ENCODE measurements at regions not wholly inside any gene's neighbourhood (a gene's known extent, or its start where the extent isn't known, plus 50 kb on each side); places are given as distances from the start of the nearest gene placed in this dataset.
"Not testable (repeated sequence)": the region's sequence is repeated elsewhere in the genome, so short reads cannot be mapped to it uniquely, and the experiment has no call there.

- H3K4me3 ChIP-seq (ENCODE audit: low read depth in 1 of 5, low read length in 5 of 5); H3K27me3 ChIP-seq (ENCODE audit: control insufficient read depth in 5 of 5, insufficient read depth in 4 of 5, low read length in 5 of 5); H3K4me1 ChIP-seq (ENCODE audit: control insufficient read depth in 5 of 5, insufficient read depth in 5 of 5, low read length in 5 of 5); H3K36me3 ChIP-seq (ENCODE audit: control insufficient read depth in 5 of 5, insufficient read depth in 5 of 5, low read length in 5 of 5); H3K9me3 ChIP-seq (ENCODE audit: control insufficient read depth in 5 of 5, low read length in 5 of 5); H3K9ac ChIP-seq (ENCODE audit: low read length in 5 of 5); H3K27ac ChIP-seq (ENCODE audit: low read depth, low read length): not testable (repeated sequence)
Measured at GRCh38 chr21:36621794-36622193, 77.1 kb upstream of the SIM2 start.

GRCh38 chr21:36624105-36624504, 74.8 kb upstream of the SIM2 start:
- Histone ChIP-seq H3K27ac (ENCODE audit: low read depth, low read length) (no peak overlapping the region), H3K36me3 (ENCODE audit: control insufficient read depth in 5 of 5, insufficient read depth in 5 of 5, low read length in 5 of 5) (no peaks in the 10 kb centered on the region), H3K9me3 (ENCODE audit: control insufficient read depth in 5 of 5, low read length in 5 of 5) (peaks cover 0 to 4% (median 2%) of the 10 kb centered on the region in 5 donors), H3K27me3 (ENCODE audit: control insufficient read depth in 5 of 5, insufficient read depth in 4 of 5, low read length in 5 of 5) (peaks cover 6 to 21% (median 17%) of the 10 kb centered on the region in 5 donors), H3K4me3 (ENCODE audit: low read depth in 1 of 5, low read length in 5 of 5) (no peak overlapping the region), H3K4me1 (ENCODE audit: control insufficient read depth in 5 of 5, insufficient read depth in 5 of 5, low read length in 5 of 5) (no peaks in the 10 kb centered on the region), H3K9ac (ENCODE audit: low read length in 5 of 5) (no peak overlapping the region)

- Histone ChIP-seq H3K36me3 (ENCODE audit: control insufficient read depth in 5 of 5, insufficient read depth in 5 of 5, low read length in 5 of 5) (no peaks in the 10 kb centered on the region), H3K9me3 (ENCODE audit: control insufficient read depth in 5 of 5, low read length in 5 of 5) (peaks cover 0 to 4% (median 2%) of the 10 kb centered on the region in 5 donors), H3K27me3 (ENCODE audit: control insufficient read depth in 5 of 5, insufficient read depth in 4 of 5, low read length in 5 of 5) (peaks cover 8 to 27% (median 22%) of the 10 kb centered on the region in 5 donors), H3K9ac (ENCODE audit: low read length in 5 of 5) (no peak overlapping the region), H3K27ac (ENCODE audit: low read depth, low read length) (no peak overlapping the region), H3K4me3 (ENCODE audit: low read depth in 1 of 5, low read length in 5 of 5) (no peak overlapping the region), H3K4me1 (ENCODE audit: control insufficient read depth in 5 of 5, insufficient read depth in 5 of 5, low read length in 5 of 5) (no peaks in the 10 kb centered on the region)
Measured at GRCh38 chr21:36626791-36627190, 72.1 kb upstream of the SIM2 start.

- Histone ChIP-seq H3K9me3 (ENCODE audit: control insufficient read depth in 5 of 5, low read length in 5 of 5) (peaks cover 0 to 4% (median 2%) of the 10 kb centered on the region in 5 donors), H3K4me1 (ENCODE audit: control insufficient read depth in 5 of 5, insufficient read depth in 5 of 5, low read length in 5 of 5) (no peaks in the 10 kb centered on the region), H3K27me3 (ENCODE audit: control insufficient read depth in 5 of 5, insufficient read depth in 4 of 5, low read length in 5 of 5) (peaks cover 11 to 27% (median 22%) of the 10 kb centered on the region in 5 donors), H3K9ac (ENCODE audit: low read length in 5 of 5) (no peak overlapping the region), H3K36me3 (ENCODE audit: control insufficient read depth in 5 of 5, insufficient read depth in 5 of 5, low read length in 5 of 5) (no peaks in the 10 kb centered on the region), H3K27ac (ENCODE audit: low read depth, low read length) (no peak overlapping the region), H3K4me3 (ENCODE audit: low read depth in 1 of 5, low read length in 5 of 5) (no peak overlapping the region)
Measured at GRCh38 chr21:36627242-36627641, 71.7 kb upstream of the SIM2 start.

- Histone ChIP-seq H3K4me3 (ENCODE audit: low read depth in 1 of 5, low read length in 5 of 5) (no peak overlapping the region), H3K9ac (ENCODE audit: low read length in 5 of 5) (no peak overlapping the region), H3K27ac (ENCODE audit: low read depth, low read length) (no peak overlapping the region), H3K27me3 (ENCODE audit: control insufficient read depth in 5 of 5, insufficient read depth in 4 of 5, low read length in 5 of 5) (peaks cover 11 to 27% (median 22%) of the 10 kb centered on the region in 5 donors), H3K9me3 (ENCODE audit: control insufficient read depth in 5 of 5, low read length in 5 of 5) (peaks cover 0 to 4% (median 2%) of the 10 kb centered on the region in 5 donors), H3K36me3 (ENCODE audit: control insufficient read depth in 5 of 5, insufficient read depth in 5 of 5, low read length in 5 of 5) (no peaks in the 10 kb centered on the region), H3K4me1 (ENCODE audit: control insufficient read depth in 5 of 5, insufficient read depth in 5 of 5, low read length in 5 of 5) (no peaks in the 10 kb centered on the region)
Measured at GRCh38 chr21:36628106-36628505, 70.8 kb upstream of the SIM2 start.

- H3K27ac ChIP-seq (ENCODE audit: low read depth, low read length): no peak overlapping the region
- peaks cover 8 to 27% (median 22%) of the 10 kb centered on the region in 5 donors for H3K27me3 ChIP-seq (ENCODE audit: control insufficient read depth in 5 of 5, insufficient read depth in 4 of 5, low read length in 5 of 5)
- no peak overlapping the region for H3K9ac ChIP-seq (ENCODE audit: low read length in 5 of 5)
- H3K36me3 ChIP-seq (ENCODE audit: control insufficient read depth in 5 of 5, insufficient read depth in 5 of 5, low read length in 5 of 5): no peaks in the 10 kb centered on the region
- no peaks in the 10 kb centered on the region for H3K4me1 ChIP-seq (ENCODE audit: control insufficient read depth in 5 of 5, insufficient read depth in 5 of 5, low read length in 5 of 5)
- no peak overlapping the region for H3K4me3 ChIP-seq (ENCODE audit: low read depth in 1 of 5, low read length in 5 of 5)
- peaks cover 0 to 3% (median 0%) of the 10 kb centered on the region in 5 donors for H3K9me3 ChIP-seq (ENCODE audit: control insufficient read depth in 5 of 5, low read length in 5 of 5)
Measured at GRCh38 chr21:36628761-36629460, 70.0 kb upstream of the SIM2 start.

GRCh38 chr21:36630485-36631206, 68.3 kb upstream of the SIM2 start:
- no peaks in the 10 kb centered on the region for H3K36me3 ChIP-seq (ENCODE audit: control insufficient read depth in 5 of 5, insufficient read depth in 5 of 5, low read length in 5 of 5)
- H3K27me3 ChIP-seq (ENCODE audit: control insufficient read depth in 5 of 5, insufficient read depth in 4 of 5, low read length in 5 of 5): peaks cover 8 to 27% (median 22%) of the 10 kb centered on the region in 5 donors
- H3K4me3 ChIP-seq (ENCODE audit: low read depth in 1 of 5, low read length in 5 of 5): no peak overlapping the region
- H3K9ac ChIP-seq (ENCODE audit: low read length in 5 of 5): no peak overlapping the region
- no peaks in the 10 kb centered on the region for H3K4me1 ChIP-seq (ENCODE audit: control insufficient read depth in 5 of 5, insufficient read depth in 5 of 5, low read length in 5 of 5)
- peaks cover 0 to 6% (median 0%) of the 10 kb centered on the region in 5 donors for H3K9me3 ChIP-seq (ENCODE audit: control insufficient read depth in 5 of 5, low read length in 5 of 5)
- no peak overlapping the region for H3K27ac ChIP-seq (ENCODE audit: low read depth, low read length)

GRCh38 chr21:36636016-36636415, 62.9 kb upstream of the SIM2 start:
- Histone ChIP-seq H3K36me3 (ENCODE audit: control insufficient read depth in 5 of 5, insufficient read depth in 5 of 5, low read length in 5 of 5) (no peaks in the 10 kb centered on the region), H3K4me1 (ENCODE audit: control insufficient read depth in 5 of 5, insufficient read depth in 5 of 5, low read length in 5 of 5) (no peaks in the 10 kb centered on the region), H3K9ac (ENCODE audit: low read length in 5 of 5) (no peak overlapping the region), H3K27ac (ENCODE audit: low read depth, low read length) (no peak overlapping the region), H3K9me3 (ENCODE audit: control insufficient read depth in 5 of 5, low read length in 5 of 5) (peaks cover 6 to 22% (median 16%) of the 10 kb centered on the region in 5 donors), H3K27me3 (ENCODE audit: control insufficient read depth in 5 of 5, insufficient read depth in 4 of 5, low read length in 5 of 5) (peaks cover 0 to 8% (median 4%) of the 10 kb centered on the region in 5 donors), H3K4me3 (ENCODE audit: low read depth in 1 of 5, low read length in 5 of 5) (peak overlapping the region in 1 of 5 donors; percentile 23)

- Histone ChIP-seq H3K4me1 (ENCODE audit: control insufficient read depth in 5 of 5, insufficient read depth in 5 of 5, low read length in 5 of 5) (no peaks in the 10 kb centered on the region), H3K27me3 (ENCODE audit: control insufficient read depth in 5 of 5, insufficient read depth in 4 of 5, low read length in 5 of 5) (peaks cover 0 to 5% (median 2%) of the 10 kb centered on the region in 5 donors), H3K9me3 (ENCODE audit: control insufficient read depth in 5 of 5, low read length in 5 of 5) (peaks cover 6 to 22% (median 16%) of the 10 kb centered on the region in 5 donors)
Measured at GRCh38 chr21:36636439-36636838, 62.5 kb upstream of the SIM2 start.

GRCh38 chr21:36639769-36640168, 59.1 kb upstream of the SIM2 start:
- peaks cover 0 to 3% (median 2%) of the 10 kb centered on the region in 5 donors for H3K27me3 ChIP-seq (ENCODE audit: control insufficient read depth in 5 of 5, insufficient read depth in 4 of 5, low read length in 5 of 5)
- peaks cover 6 to 22% (median 16%) of the 10 kb centered on the region in 5 donors for H3K9me3 ChIP-seq (ENCODE audit: control insufficient read depth in 5 of 5, low read length in 5 of 5)
- no peak overlapping the region for H3K27ac ChIP-seq (ENCODE audit: low read depth, low read length)
- H3K4me1 ChIP-seq (ENCODE audit: control insufficient read depth in 5 of 5, insufficient read depth in 5 of 5, low read length in 5 of 5): no peaks in the 10 kb centered on the region
- H3K36me3 ChIP-seq (ENCODE audit: control insufficient read depth in 5 of 5, insufficient read depth in 5 of 5, low read length in 5 of 5): no peaks in the 10 kb centered on the region
- H3K9ac ChIP-seq (ENCODE audit: low read length in 5 of 5): no peak overlapping the region
- no peak overlapping the region for H3K4me3 ChIP-seq (ENCODE audit: low read depth in 1 of 5, low read length in 5 of 5)

More at GRCh38 chr21:36636439-36636838, 62.5 kb upstream of the SIM2 start:
- Histone ChIP-seq H3K4me3 (ENCODE audit: low read depth in 1 of 5, low read length in 5 of 5) (peak overlapping the region in 1 of 5 donors; percentile 23), H3K36me3 (ENCODE audit: control insufficient read depth in 5 of 5, insufficient read depth in 5 of 5, low read length in 5 of 5) (no peaks in the 10 kb centered on the region), H3K27ac (ENCODE audit: low read depth, low read length) (no peak overlapping the region), H3K9ac (ENCODE audit: low read length in 5 of 5) (no peak overlapping the region)

Data from subcutaneous abdominal adipose tissue (tissue), 5 donors.